K562 (cell line): ENCODE measurements at regions not wholly inside any gene's neighbourhood (a gene's known extent, or its start where the extent isn't known, plus 50 kb on each side); places are given as distances from the start of the nearest gene placed in this dataset.

ENCODE experiments used
- ATAC-seq: fragments of 200-7000 bp; cut with Tn5 transposase; 3 replicates; pipeline ENCODE4 v1.9.1; 2020; ENCODE audit warnings: moderate library complexity
- BruUV-seq: library from RNA; stranded (reverse); fragments of 400-500 nt; replicated peaks from 2 replicates; lab custom pipeline; 2021; lab: Mats Ljungman, UMichigan
- CTCF ChIA-PET: fragments of 300-600 bp; formaldehyde crosslinking; extraction: SDS; loops from one replicate; lab custom pipeline; 2021; ENCODE audit warnings: low intra/inter-chr PET ratio; lab: Yijun Ruan, JAX
- POLR2A ChIA-PET: fragments of 300-600, 350-650 bp; sonication (Branson Sonifier 250); formaldehyde crosslinking; extraction: SDS; loops from one replicate; lab custom pipeline; 2021; ENCODE audit warnings: antibody characterized with exemption, inconsistent platforms; lab: Yijun Ruan, JAX
- DNase-seq, 4 experiments: peaks; one replicate each; pipeline versions ENCODE4 v3.0.0 to v3.0.0-alpha.2; 2011 to 2018; ENCODE audit warnings: low spot score in 3 of 4, mixed read lengths in 3 of 4; ENCODE audit errors: extremely low read depth in 1 of 4
- FAIRE-seq: peaks from 2 replicates; lab custom pipeline; 2011; peaks lifted over from hg19 to GRCh38; lab: Jason Lieb, UNC
- H2AFZ ChIP-seq: 2 replicates; pipeline ENCODE4 v1.6.0; 2011; ENCODE audit warnings: low read depth, low read length, control low read depth, inconsistent platforms
- H3K27ac ChIP-seq: fragments of 200-600 bp; 3 replicates; pipeline ENCODE4 v1.8.0; 2011; ENCODE audit warnings: low read depth, mild to moderate bottlenecking, control low read depth, inconsistent platforms, low read length, moderate library complexity, mixed read lengths; ENCODE audit errors: extremely low read depth
- H3K27me3 ChIP-seq, 2 experiments: fragments of 300-600 bp in 1 of 2; 2 replicates in 1 of 2; 3 replicates in 1 of 2; pipeline versions ENCODE4 v1.6.0 to v1.8.0; 2011; ENCODE audit warnings: inconsistent platforms in 2 of 2, low read length in 2 of 2, mild to moderate bottlenecking in 1 of 2, mixed read lengths in 1 of 2, moderate library complexity in 1 of 2; ENCODE audit not compliant: control insufficient read depth in 2 of 2, insufficient read depth in 2 of 2
- H3K36me3 ChIP-seq: fragments of 300-600 bp; 3 replicates; pipeline ENCODE4 v1.8.0; 2011; ENCODE audit warnings: mild to moderate bottlenecking, low read length, inconsistent platforms; ENCODE audit not compliant: control insufficient read depth, insufficient read depth
- H3K4me1 ChIP-seq, 2 experiments: fragments of 200-600 bp in 1 of 2; replicated peaks in 1 of 2; 2 replicates in 1 of 2; 3 replicates in 1 of 2; pipeline versions ENCODE4 v1.5.1 to v1.8.0; 2011; ENCODE audit warnings: inconsistent platforms in 2 of 2, low read length in 2 of 2, mild to moderate bottlenecking in 1 of 2, mixed read lengths in 1 of 2, moderate library complexity in 1 of 2; ENCODE audit not compliant: control insufficient read depth in 2 of 2, insufficient read depth in 2 of 2
- H3K4me2 ChIP-seq: 2 replicates; pipeline ENCODE4 v1.6.1; 2011; ENCODE audit warnings: low read length, control low read depth, inconsistent platforms, mixed read lengths; ENCODE audit not compliant: insufficient read depth
- H3K4me3 ChIP-seq: fragments of 200-600 bp; sonication (generic), shearing (Covaris generic); 2 replicates; pipeline ENCODE4 v1.5.1; 2016; ENCODE audit warnings: control low read depth, inconsistent platforms
- H3K79me2 ChIP-seq: fragments of 200-600 bp; 3 replicates; pipeline ENCODE4 v1.8.0; 2011; ENCODE audit warnings: low read length, inconsistent platforms; ENCODE audit not compliant: control insufficient read depth, insufficient read depth
- H3K9ac ChIP-seq, 2 experiments: 2 replicates each; pipeline versions ENCODE4 v1.6.0 to v1.6.1; 2011; ENCODE audit warnings: low read depth in 2 of 2, low read length in 2 of 2, control low read depth in 1 of 2, inconsistent platforms in 1 of 2, mild to moderate bottlenecking in 1 of 2, mixed read lengths in 1 of 2; ENCODE audit not compliant: insufficient read depth in 1 of 2
- H3K9me1 ChIP-seq: one replicate; pipeline ENCODE4 v1.6.0; 2011; ENCODE audit warnings: inconsistent platforms, mild to moderate bottlenecking, low read length, moderate library complexity; ENCODE audit not compliant: control insufficient read depth, insufficient read depth
- H3K9me3 ChIP-seq: replicated peaks from 2 replicates; pipeline ENCODE4 v1.5.1; 2011; ENCODE audit warnings: low read depth, low read length, inconsistent platforms; ENCODE audit not compliant: control insufficient read depth, insufficient read depth
- H4K20me1 ChIP-seq: replicated peaks from 2 replicates; pipeline ENCODE4 v1.6.1; 2011; ENCODE audit warnings: low read length, inconsistent platforms, mixed read lengths; ENCODE audit not compliant: control insufficient read depth, insufficient read depth
- ARID1B ChIP-seq: fragments of 450-650 bp; IDR thresholded peaks from 2 replicates; pipeline ENCODE4 v1.6.1; 2016; ENCODE audit warnings: antibody characterized with exemption, mild to moderate bottlenecking, inconsistent platforms
- POLR2G ChIP-seq: fragments of 200-400 bp; formaldehyde crosslinking; IDR thresholded peaks from 2 replicates; pipeline ENCODE4 v1.6.1; 2017; ENCODE audit warnings: low read depth, mild to moderate bottlenecking, antibody characterized with exemption, low read length, moderate library complexity
- RFX7 ChIP-seq: fragments of 250-450 bp; sonication (Bioruptor Pico); IDR thresholded peaks from 2 replicates; pipeline ENCODE4 v1.5.1; 2021; ENCODE audit warnings: mild to moderate bottlenecking
- THRAP3 ChIP-seq: fragments of 450-650 bp; IDR thresholded peaks from 2 replicates; pipeline ENCODE4 v1.6.1; 2016; ENCODE audit warnings: mild to moderate bottlenecking, inconsistent platforms, borderline replicate concordance
- U2AF1 ChIP-seq: fragments of 200-400 bp; formaldehyde crosslinking; optimal IDR thresholded peaks from 2 replicates; pipeline ENCODE3; 2017; ENCODE audit warnings: mild to moderate bottlenecking, low read depth, low read length, moderate library complexity
- ZNF311 ChIP-seq: fragments of 250-450 bp; sonication (Bioruptor Pico); IDR thresholded peaks from 2 replicates; pipeline ENCODE4 v1.4.0; 2020; ENCODE audit warnings: mild to moderate bottlenecking, moderate library complexity
- ZNF347 ChIP-seq: fragments of 450-650 bp; formaldehyde crosslinking; IDR thresholded peaks from 2 replicates; pipeline ENCODE4 v1.4.0; 2020; ENCODE audit warnings: low read depth, mild to moderate bottlenecking, moderate library complexity
- ZNF408 ChIP-seq: fragments of 250-450 bp; sonication (Bioruptor Pico); IDR thresholded peaks from 2 replicates; pipeline ENCODE4 v1.4.0; 2020; ENCODE audit warnings: low read depth, mild to moderate bottlenecking, moderate library complexity
- ZNF507 ChIP-seq: conservative IDR thresholded peaks from 2 replicates; pipeline ENCODE4 v1.6.1; 2017; ENCODE audit warnings: missing genetic modification characterization, missing compliant biosample characterization
- ZNF583 ChIP-seq: fragments of 250-450 bp; sonication (Bioruptor Pico); IDR thresholded peaks from 2 replicates; pipeline ENCODE4 v1.4.0; 2020
- ZNF707 ChIP-seq: fragments of 250-450 bp; sonication (Bioruptor Pico); conservative IDR thresholded peaks from 2 replicates; pipeline ENCODE4 v1.8.0; 2022; ENCODE audit warnings: inconsistent platforms, mild to moderate bottlenecking, moderate library complexity
- ZNF764 ChIP-seq: fragments of 250-450 bp; sonication (Bioruptor Pico); IDR thresholded peaks from 2 replicates; pipeline ENCODE4 v1.4.0; 2020; ENCODE audit warnings: low read depth, mild to moderate bottlenecking, moderate library complexity
- ZSCAN29 ChIP-seq: fragments of 450-650 bp; IDR thresholded peaks from 2 replicates; pipeline ENCODE4 v1.6.1; 2017
- WGBS: fragments of 100-300 bp; shearing (Covaris generic); methylation state at CpG from one replicate; pipeline ENCODE4 v1.1.6; 2016; ENCODE audit warnings: low coverage, mixed read lengths; ENCODE audit not compliant: insufficient coverage; ENCODE audit errors: missing lambda C conversion rate; 5-methylcytosine and 5-hydroxymethylcytosine counted together
- in situ Hi-C: fragments of 300-500 bp; cut with MboI; formaldehyde crosslinking; loops from 4 replicates; pipeline ENCODE4 v1.15.0; 2018; ENCODE audit warnings: inconsistent platforms, mixed read lengths
- intact Hi-C: fragments of 100-400 bp; cut with micrococcal nuclease; formaldehyde crosslinking; loops from 2 replicates; pipeline ENCODE4 v1.14.2; 2022
- TF ChIP-seq, protein P1 (sequence below): fragments of 250-450 bp; sonication (Bioruptor Pico); IDR thresholded peaks from 2 replicates; pipeline ENCODE4 v1.8.0; 2021; ENCODE audit warnings: borderline replicate concordance, mild to moderate bottlenecking, moderate library complexity; ENCODE audit not compliant: poor library complexity, severe bottlenecking
- TF ChIP-seq, protein P2 (sequence below): fragments of 450-650 bp; IDR thresholded peaks from 2 replicates; pipeline ENCODE4 v1.6.1; 2017; ENCODE audit warnings: mild to moderate bottlenecking, moderate library complexity
- TF ChIP-seq, protein P3 (sequence below), 3 experiments: fragments of 200-800 bp in 1 of 3; fragments of 250-450 bp in 1 of 3; fragments of 450-650 bp in 1 of 3; sonication (Bioruptor Pico) in 1 of 3; sonication (Bioruptor generic) in 1 of 3; formaldehyde crosslinking in 1 of 3; IDR thresholded peaks; 2 replicates each; pipeline versions ENCODE4 v1.6.1 to v1.8.0; 2016 to 2022; ENCODE audit warnings: mild to moderate bottlenecking in 2 of 3, missing genetic modification characterization in 2 of 3, missing compliant biosample characterization in 1 of 3, moderate library complexity in 1 of 3

DNA sequence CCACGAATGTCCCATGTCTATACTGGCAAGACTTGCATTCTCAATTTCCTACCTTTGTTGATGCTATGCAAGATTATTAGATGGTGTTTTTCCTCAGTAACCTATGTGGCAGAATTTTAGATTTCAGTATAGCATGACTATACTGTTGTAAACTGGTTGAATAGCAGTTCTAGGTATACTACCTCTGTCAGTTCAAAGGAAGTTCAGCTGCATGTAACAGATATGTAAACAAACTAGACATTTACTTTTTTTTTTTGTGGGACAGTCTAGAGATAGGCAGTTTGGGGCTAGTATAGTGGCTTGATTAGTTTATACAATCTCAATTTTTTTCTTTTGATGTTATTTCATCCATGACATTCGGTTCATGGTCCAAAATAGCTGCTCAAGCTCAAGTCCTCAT, 97.6 kb upstream of the GRIN3A start:
- CTCF ChIA-PET = no interaction called here
- TF ChIP-seq ZNF311 (CRISPR knock-in tag) (no peak), ZSCAN29 (no peak), RFX7 (CRISPR knock-in tag) (no peak), ZNF583 (CRISPR knock-in tag) (no peak), ZNF764 (CRISPR knock-in tag) (no peak), ZNF507 (tag) (no peak), U2AF1 (no peak), ZNF707 (CRISPR knock-in tag) (no peak), POLR2G (no peak), ZNF347 (CRISPR knock-in tag) (no peak), ARID1B (no peak), ZNF408 (no peak), THRAP3 (no peak)
- TF ChIP-seq, protein P1, sequence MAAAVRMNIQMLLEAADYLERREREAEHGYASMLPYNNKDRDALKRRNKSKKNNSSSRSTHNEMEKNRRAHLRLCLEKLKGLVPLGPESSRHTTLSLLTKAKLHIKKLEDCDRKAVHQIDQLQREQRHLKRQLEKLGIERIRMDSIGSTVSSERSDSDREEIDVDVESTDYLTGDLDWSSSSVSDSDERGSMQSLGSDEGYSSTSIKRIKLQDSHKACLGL = no peak
- TF ChIP-seq, protein P2, sequence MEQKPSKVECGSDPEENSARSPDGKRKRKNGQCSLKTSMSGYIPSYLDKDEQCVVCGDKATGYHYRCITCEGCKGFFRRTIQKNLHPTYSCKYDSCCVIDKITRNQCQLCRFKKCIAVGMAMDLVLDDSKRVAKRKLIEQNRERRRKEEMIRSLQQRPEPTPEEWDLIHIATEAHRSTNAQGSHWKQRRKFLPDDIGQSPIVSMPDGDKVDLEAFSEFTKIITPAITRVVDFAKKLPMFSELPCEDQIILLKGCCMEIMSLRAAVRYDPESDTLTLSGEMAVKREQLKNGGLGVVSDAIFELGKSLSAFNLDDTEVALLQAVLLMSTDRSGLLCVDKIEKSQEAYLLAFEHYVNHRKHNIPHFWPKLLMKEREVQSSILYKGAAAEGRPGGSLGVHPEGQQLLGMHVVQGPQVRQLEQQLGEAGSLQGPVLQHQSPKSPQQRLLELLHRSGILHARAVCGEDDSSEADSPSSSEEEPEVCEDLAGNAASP = no peak
- TF ChIP-seq, protein P3, sequence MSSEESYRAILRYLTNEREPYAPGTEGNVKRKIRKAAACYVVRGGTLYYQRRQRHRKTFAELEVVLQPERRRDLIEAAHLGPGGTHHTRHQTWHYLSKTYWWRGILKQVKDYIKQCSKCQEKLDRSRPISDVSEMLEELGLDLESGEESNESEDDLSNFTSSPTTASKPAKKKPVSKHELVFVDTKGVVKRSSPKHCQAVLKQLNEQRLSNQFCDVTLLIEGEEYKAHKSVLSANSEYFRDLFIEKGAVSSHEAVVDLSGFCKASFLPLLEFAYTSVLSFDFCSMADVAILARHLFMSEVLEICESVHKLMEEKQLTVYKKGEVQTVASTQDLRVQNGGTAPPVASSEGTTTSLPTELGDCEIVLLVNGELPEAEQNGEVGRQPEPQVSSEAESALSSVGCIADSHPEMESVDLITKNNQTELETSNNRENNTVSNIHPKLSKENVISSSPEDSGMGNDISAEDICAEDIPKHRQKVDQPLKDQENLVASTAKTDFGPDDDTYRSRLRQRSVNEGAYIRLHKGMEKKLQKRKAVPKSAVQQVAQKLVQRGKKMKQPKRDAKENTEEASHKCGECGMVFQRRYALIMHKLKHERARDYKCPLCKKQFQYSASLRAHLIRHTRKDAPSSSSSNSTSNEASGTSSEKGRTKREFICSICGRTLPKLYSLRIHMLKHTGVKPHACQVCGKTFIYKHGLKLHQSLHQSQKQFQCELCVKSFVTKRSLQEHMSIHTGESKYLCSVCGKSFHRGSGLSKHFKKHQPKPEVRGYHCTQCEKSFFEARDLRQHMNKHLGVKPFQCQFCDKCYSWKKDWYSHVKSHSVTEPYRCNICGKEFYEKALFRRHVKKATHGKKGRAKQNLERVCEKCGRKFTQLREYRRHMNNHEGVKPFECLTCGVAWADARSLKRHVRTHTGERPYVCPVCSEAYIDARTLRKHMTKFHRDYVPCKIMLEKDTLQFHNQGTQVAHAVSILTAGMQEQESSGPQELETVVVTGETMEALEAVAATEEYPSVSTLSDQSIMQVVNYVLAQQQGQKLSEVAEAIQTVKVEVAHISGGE (CRISPR knock-in tag; IDR thresholded peaks at IDR 0.05) = no peak

More for the DNA sequence above, 97.6 kb upstream of the GRIN3A start:
- ATAC-seq (no peak), FAIRE-seq (no peak), DNase-seq (no peak)
- no peak overlapping the region for H3K9ac ChIP-seq
- H3K9me3 ChIP-seq = no peaks in the 10 kb centered on the region
- H3K4me3 ChIP-seq = no peak overlapping the region
- in situ Hi-C loops = no loop called here
- no peak overlapping the region for H3K27ac ChIP-seq
- POLR2A ChIA-PET = no interaction called here
- 53% methylated on average over 2 of the region's 2 CpGs for WGBS
- H3K4me2 ChIP-seq = no peak overlapping the region
- no peaks in the 10 kb centered on the region for H4K20me1 ChIP-seq
- no peaks in the 10 kb centered on the region for H3K36me3 ChIP-seq
- no peaks in the 10 kb centered on the region for H3K9me1 ChIP-seq
- H3K79me2 ChIP-seq = no peaks in the 10 kb centered on the region
- no peaks in the 10 kb centered on the region for H3K27me3 ChIP-seq
- intact Hi-C loops = no loop called here
- H3K4me1 ChIP-seq = peaks cover 4 to 18% of the 10 kb centered on the region in 2 experiments; a peak in 3 of 5 replicates
- no TSS peak for BruUV-seq
- H2AFZ ChIP-seq = peak overlapping the region; percentile 30
